ENCODE measurements at regions not wholly inside any gene's neighbourhood (a gene's known extent, or its start where the extent isn't known, plus 50 kb on each side); places are given as distances from the start of the nearest gene placed in this dataset.

DNA sequence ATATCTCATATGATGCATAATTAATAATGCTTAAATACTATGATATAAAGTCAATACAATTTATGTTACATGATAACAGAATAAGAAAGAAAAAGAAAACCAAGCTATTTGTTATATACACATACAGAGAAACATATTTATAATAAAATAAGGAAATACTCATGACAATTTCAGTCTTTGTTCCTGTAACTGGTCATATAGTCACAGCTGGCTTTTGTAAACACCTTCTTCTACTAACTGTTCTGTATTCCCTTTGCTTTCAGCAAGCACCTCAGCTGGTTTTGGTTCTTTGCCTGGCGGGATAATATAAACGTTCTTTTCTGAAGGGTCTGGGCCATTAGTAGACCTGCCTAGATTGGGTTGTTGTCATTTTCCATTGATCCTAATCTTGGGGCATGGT, 158.5 kb downstream of the COPS8 start:
- no peak for DNase-seq (ENCODE audit: low read depth)

GRCh38 chr2:237244976-237245646, 159.4 kb downstream of the COPS8 start:
- no peak for DNase-seq (ENCODE audit: low read depth)

- no peak for DNase-seq (ENCODE audit: low read depth)
These were observed 163.4 kb downstream of the COL6A3 start for GRCh38 chr2:237250599-237250998.

- DNase-seq (ENCODE audit: low read depth) = no peak
These were observed 162.0 kb downstream of the COL6A3 start for GRCh38 chr2:237251986-237252385.

- DNase-seq (ENCODE audit: low read depth) = no peak
These were observed 160.8 kb downstream of the COL6A3 start for GRCh38 chr2:237253046-237253702.

- DNase-seq (ENCODE audit: low read depth) = no peak
These were observed 159.5 kb downstream of the COL6A3 start for GRCh38 chr2:237254369-237254861.

DNA sequence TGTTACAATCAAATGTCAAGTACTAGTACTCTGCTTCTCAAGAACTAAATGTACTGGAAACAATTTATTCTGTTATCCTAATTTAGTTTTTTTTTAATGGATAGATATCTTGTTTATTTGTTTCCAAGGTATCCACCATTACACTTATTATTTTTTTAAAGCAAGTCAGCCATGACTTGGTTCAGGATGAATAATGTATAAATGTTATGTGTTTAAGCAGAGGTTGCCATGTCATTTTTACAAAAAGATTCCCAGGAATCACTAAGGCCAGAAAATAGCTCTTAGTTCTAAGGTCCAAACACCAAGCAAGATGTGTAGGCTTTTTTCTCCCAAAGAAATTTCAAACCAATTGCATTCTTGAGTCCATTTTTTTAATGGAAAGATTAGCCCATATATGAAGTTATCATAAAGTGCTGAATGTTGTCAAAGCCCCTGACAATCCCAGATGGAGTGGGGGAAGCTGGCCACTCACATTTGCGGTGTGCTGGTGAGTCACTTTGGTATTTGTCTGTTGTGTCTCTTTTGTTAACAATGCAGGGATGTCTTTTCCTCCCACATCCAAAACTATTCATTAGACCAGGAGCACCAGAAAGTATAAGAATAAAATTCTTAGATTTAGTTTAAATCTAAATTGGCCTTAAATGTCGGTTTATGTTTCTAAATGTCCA, 158.9 kb downstream of the COL6A3 start:
- DNase-seq (ENCODE audit: low read depth) = no peak

GRCh38 chr2:237256887-237257286, 157.1 kb downstream of the COL6A3 start:
- DNase-seq (ENCODE audit: low read depth) = no peak

DNA sequence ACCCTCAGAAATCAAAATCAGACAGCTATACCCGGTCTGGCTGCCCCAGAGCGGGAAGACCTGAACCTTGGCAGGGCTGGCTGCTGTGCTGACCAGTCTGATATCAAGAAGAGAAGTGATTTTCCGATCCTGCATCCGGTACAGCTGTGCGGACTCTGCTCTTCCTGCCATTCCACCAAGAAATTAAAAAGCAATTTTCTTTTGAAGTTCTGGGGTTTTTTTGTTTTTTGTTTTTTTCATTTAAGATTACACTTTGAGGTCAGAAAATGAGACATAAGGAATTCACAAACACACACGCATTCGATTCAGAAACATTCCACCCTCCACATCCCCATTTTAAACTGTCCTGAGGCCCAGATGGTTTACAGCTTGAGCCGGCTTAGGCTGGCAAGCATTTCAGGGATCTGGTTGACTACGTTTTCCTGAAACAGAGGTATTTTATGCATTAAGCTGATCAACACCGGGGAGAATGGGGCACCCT, 156.5 kb downstream of the COL6A3 start:
- DNase-seq (ENCODE audit: low read depth) = no peak

DNA sequence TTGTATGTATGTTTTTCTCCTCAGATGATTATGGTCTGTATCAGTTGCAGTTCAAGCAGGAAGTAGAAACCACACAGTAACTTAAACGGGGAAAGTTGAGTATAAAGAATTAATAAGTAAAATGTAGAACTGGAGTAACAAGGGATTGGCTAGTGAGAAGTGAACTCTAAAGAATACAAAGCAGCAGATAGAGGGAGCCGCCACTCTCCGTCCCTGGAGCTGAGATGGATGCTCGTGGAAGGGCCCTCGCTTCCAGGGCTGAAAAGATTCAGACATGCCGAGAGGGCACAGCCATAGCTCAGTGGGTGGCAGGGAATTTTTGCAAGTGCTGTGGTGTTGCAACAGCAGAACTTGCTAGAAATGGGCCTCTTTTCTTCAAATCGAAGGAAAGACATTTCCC, 155.8 kb downstream of the COL6A3 start:
- no peak for DNase-seq (ENCODE audit: low read depth)

- no peak for DNase-seq (ENCODE audit: low read depth)
These were observed 155.3 kb downstream of the COL6A3 start for GRCh38 chr2:237258615-237259014.

DNA sequence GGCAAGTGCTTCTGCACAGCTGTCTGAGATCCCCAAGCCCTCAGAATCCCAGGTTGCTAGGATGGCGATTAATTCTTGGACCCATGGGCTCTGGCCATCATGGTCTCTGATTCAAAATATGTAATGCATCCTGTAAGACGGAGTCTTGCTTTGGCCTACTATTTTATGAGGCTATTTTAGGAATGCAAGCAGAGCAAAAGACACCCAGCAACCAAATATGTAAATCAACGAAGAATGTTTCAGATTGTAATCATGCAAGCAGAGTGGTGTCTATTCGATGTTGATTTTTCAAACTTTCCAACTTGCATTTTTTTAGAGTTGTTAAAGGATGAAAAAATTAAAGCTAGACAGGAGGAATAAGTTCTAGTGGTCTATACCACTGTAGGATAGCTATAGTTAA, 154.8 kb downstream of the COL6A3 start:
- no peak for DNase-seq (ENCODE audit: low read depth)

DNA sequence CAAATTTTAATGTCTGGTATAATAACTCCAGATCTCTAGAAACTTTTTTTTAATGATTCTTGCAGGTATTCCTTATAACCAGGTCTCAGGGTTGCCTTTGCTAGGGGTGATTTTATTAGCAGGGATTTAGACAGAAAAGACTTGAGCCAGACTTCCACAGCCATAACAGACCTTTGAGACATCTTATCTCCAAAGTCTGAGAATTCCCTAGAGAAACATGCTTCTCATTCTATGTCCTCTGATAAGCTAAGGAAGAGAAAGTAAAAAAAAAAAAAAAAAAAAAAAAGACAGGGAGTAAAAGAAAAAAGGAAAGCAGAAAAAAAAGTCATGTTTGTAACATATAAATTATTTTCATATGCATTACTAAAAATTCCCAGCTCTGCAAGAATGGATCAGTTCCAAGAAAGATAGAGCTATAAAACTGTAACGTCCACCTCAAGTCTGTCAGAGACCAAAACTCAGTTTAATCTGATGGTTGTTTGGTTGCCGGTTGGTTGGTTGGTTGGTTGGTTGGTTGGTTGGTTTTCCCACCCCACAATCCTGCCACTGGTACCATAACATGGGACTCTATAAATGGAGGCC, 153.8 kb downstream of the COL6A3 start:
- no peak for DNase-seq (ENCODE audit: low read depth)

GRCh38 chr2:237260686-237261085, 153.3 kb downstream of the COL6A3 start:
- DNase-seq (ENCODE audit: low read depth) = no peak

DNA sequence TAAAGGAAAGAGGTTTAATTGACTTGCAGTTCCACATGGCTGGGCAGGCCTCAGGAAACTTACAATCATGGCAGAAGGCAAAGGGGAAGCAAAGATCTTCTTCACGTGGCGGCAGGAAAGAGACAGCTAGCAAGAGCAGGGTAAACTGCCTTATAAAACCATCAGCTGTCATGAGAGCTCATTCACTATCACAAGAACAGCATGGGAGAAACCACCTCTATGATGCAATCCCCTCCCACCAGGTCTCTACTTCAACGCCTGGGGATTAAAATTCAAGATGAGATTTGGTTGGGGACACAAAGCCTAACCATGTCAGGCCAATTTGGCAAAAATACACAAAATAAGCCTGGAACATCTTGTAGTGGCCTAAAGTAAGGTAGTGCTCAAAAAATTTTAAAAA, 152.6 kb downstream of the COL6A3 start:
- no peak for DNase-seq (ENCODE audit: low read depth)

- no peak for DNase-seq (ENCODE audit: low read depth)
These were observed 150.9 kb downstream of the COL6A3 start for GRCh38 chr2:237262838-237263771.

DNA sequence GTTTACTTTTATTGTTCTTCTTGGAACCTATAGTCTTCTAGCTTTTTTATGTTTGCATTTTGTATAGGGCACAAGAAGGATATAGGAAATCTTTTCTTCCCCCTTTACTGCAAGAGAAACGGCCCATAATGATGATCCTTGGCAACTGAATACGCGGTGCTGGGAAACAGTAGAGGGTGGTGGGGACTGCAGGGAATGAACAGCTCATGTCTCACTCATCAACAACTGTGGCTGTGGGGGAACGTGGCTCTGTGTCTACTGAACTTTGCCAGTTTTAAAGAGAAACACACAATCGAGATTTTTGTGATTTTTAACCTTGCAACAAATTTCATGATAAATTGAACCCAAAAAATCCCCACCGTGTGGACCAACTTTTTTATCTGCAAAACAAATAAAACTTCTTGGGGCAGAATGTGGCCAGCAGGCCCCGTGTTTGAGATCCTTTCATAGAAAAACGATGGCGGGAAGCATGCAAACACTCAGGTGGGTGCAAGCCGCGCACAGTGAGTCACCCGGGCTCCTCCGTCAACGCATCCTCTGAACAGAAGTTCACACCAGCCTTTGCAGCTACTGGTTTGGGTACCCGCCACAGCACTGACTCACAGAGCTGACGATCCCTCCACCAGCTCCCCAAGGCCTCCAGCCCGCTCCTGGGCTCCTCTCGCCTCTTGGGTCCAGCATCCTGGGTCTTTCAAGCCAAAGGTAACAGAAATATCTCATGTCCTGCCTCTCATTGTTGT, 149.3 kb downstream of the COL6A3 start:
- DNase-seq (ENCODE audit: low read depth) = no peak

- DNase-seq (ENCODE audit: low read depth) = no peak
These were observed 145.8 kb downstream of the COL6A3 start for GRCh38 chr2:237268004-237268708.

DNA sequence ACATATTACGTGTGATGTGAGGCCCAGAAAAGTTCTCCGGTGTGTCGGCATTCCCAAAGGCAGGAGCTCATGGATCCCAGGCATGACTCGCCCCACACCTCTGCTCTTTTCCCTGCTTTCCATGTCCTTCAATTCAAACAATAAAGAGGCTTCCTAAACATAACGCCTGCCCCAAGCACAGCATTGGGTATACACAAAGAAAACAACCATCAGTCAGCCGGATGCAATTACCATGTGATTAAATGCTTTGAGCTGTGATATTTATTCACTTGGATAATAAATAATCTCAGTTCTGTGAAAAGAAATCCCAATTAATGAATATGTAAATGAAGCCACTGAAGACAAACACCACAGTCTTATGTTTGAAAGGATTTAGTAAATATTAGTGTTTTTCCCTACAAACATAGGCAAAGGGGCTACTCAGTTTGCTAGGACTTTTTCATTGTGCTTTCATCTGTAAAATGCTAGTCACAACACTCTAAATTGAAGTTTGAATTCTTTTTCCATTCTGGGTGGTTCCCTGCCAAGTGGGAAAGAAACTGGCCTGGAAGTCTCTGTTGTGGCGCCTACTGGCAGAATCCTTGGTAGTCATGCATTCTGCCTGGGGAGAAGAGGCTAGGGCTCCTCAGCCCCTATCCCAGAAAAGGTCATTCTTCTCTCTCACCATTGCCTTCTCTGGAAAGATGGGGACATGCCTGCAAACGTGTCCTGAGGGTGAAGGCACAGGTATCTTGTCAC, 144.7 kb downstream of the COL6A3 start:
- DNase-seq (ENCODE audit: low read depth) = no peak

DNA sequence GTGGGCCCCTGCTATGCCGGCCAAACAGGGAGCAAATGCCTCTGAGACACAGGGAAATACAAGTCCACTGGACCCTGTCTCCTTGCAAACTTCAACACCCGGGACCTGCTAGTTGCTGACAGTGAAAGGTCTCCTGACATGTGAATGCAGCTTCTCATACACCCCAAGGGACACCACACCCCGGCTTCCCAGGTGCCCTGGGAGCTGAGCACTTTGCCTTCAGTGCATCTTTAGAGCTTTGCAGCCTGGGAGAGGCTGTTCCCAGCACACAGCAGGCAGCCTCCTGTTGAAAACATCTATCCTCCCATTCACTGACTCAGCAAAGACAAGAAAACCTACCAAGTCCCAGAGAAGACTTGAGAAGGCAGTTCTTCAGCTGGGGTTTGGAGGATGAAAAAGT, 143.4 kb downstream of the COL6A3 start:
- DNase-seq (ENCODE audit: low read depth) = no peak
